ENCODE measurements at regions not wholly inside any gene's neighbourhood (a gene's known extent, or its start where the extent isn't known, plus 50 kb on each side); places are given as distances from the start of the nearest gene placed in this dataset.

DNA sequence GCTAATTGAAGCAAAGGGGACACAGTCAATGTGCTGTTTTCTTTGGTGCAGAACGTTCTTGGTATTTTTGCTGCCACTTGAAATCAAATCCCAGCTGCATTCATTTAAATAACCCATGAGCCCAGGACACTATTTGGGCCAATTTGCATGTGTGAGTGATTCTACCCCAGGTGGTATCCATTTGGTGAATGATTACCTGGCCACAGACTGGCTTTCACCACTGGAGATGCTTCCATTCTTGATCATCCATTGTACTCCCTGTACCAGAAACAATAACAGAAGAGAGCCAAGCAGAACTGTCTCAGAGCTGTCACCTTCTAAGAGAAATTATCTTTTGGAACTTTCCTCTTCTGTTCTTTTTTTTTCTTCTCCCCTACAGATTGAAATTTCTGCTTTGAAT lies 139.7 kb upstream of the RARB start:
- no peak overlapping the region for H3K27ac ChIP-seq (ENCODE audit: low read depth, low read length)
- no peaks in the 10 kb centered on the region for H3K36me3 Mint-ChIP-seq (ENCODE audit: low read depth)
- H3K4me1 Mint-ChIP-seq: peaks cover 39% of the 10 kb centered on the region
- DNase-seq: no peak
- no peak overlapping the region for H3K9ac ChIP-seq (ENCODE audit: extremely low read depth, low read length, poor library complexity, severe bottlenecking)
- H3K27ac Mint-ChIP-seq: no peak overlapping the region
- TF ChIP-seq, protein P1, sequence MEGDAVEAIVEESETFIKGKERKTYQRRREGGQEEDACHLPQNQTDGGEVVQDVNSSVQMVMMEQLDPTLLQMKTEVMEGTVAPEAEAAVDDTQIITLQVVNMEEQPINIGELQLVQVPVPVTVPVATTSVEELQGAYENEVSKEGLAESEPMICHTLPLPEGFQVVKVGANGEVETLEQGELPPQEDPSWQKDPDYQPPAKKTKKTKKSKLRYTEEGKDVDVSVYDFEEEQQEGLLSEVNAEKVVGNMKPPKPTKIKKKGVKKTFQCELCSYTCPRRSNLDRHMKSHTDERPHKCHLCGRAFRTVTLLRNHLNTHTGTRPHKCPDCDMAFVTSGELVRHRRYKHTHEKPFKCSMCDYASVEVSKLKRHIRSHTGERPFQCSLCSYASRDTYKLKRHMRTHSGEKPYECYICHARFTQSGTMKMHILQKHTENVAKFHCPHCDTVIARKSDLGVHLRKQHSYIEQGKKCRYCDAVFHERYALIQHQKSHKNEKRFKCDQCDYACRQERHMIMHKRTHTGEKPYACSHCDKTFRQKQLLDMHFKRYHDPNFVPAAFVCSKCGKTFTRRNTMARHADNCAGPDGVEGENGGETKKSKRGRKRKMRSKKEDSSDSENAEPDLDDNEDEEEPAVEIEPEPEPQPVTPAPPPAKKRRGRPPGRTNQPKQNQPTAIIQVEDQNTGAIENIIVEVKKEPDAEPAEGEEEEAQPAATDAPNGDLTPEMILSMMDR (conservative IDR thresholded peaks at IDR 0.05): no peak
- WGBS, 2 experiments (ENCODE audit: insufficient coverage in 1 of 2, insufficient read length in 1 of 2): 33% methylated on average over 1 of the region's 1 CpG
- no peaks in the 10 kb centered on the region for H3K27me3 ChIP-seq (ENCODE audit: control insufficient read depth, insufficient read depth, low read length, poor library complexity, severe bottlenecking)
- H3K9me3 ChIP-seq (ENCODE audit: control insufficient read depth, low read length): no peaks in the 10 kb centered on the region
- no peak overlapping the region for H3K4me3 Mint-ChIP-seq
- H3K36me3 ChIP-seq (ENCODE audit: control insufficient read depth, insufficient read depth, low read length): no peaks in the 10 kb centered on the region
- H3K4me1 ChIP-seq (ENCODE audit: control insufficient read depth, insufficient read depth, low read length): peaks cover 6% of the 10 kb centered on the region
- no peak overlapping the region for H3K4me3 ChIP-seq (ENCODE audit: low read length)
- H3K27me3 Mint-ChIP-seq (ENCODE audit: insufficient read depth): no peaks in the 10 kb centered on the region
- no peaks in the 10 kb centered on the region for H3K9me3 Mint-ChIP-seq

DNA sequence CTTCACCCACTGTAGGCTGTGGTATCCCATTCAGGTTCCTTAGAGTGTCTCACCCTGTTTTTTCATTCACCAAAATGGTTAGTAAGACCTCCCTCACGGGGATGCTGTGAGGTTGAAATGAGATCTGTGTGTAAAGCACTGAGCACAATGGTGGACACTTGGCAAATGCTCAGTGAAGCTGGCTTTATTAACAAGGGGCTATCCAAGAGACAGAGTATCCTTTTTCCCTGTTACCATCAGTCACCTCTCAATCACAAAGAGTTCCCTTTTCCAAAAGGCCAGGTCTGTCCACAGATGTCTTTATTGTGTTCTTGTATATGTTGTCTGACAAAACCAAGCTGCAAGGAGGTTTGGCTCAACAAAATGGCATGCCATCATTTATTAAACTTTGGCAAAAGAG lies 138.9 kb upstream of the RARB start:
- 86% methylated on average over 1 of the region's 1 CpG; no CpG with 5 or more reads in 1 of the 2 experiments for WGBS, 2 experiments (ENCODE audit: insufficient coverage in 1 of 2, insufficient read length in 1 of 2)
- TF ChIP-seq, protein P1 (conservative IDR thresholded peaks at IDR 0.05): no peak

DNA sequence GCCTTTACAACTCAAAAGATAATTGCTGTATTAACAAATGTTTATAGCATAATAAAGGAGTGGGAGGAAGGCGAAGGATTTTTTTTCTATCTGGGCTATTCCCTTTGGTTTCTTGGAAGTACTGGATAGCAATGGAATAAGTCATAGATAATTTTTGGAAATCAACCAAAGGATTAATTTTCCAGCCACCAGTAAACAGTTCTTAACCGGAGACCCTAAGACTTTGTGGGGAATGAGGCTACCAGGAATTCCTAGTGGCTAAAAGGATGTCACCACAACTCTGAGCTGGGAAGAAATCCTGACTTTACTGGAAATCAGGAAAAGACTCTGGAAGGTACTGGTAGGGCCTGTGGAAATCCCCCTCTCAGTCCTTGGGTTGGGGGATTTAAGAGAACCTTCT lies 138.4 kb upstream of the RARB start:
- no peaks in the 10 kb centered on the region for H3K9me3 Mint-ChIP-seq
- no peaks in the 10 kb centered on the region for H3K36me3 Mint-ChIP-seq (ENCODE audit: low read depth)
- no peak overlapping the region for H3K4me3 ChIP-seq (ENCODE audit: low read length)
- TF ChIP-seq, protein P1 (conservative IDR thresholded peaks at IDR 0.05): no peak
- H3K27ac ChIP-seq (ENCODE audit: low read depth, low read length): no peak overlapping the region
- WGBS, 2 experiments (ENCODE audit: insufficient coverage in 1 of 2, insufficient read length in 1 of 2): 99 to 100% methylated on average over 1 to 2 of the region's 2 CpGs
- DNase-seq: no peak
- H3K9me3 ChIP-seq (ENCODE audit: control insufficient read depth, low read length): no peaks in the 10 kb centered on the region
- H3K27me3 Mint-ChIP-seq (ENCODE audit: insufficient read depth): no peaks in the 10 kb centered on the region
- H3K27ac Mint-ChIP-seq: no peak overlapping the region
- no peak overlapping the region for H3K9ac ChIP-seq (ENCODE audit: extremely low read depth, low read length, poor library complexity, severe bottlenecking)
- H3K4me1 Mint-ChIP-seq: peaks cover 40% of the 10 kb centered on the region
- no peak overlapping the region for H3K4me3 Mint-ChIP-seq
- peaks cover 10% of the 10 kb centered on the region for H3K4me1 ChIP-seq (ENCODE audit: control insufficient read depth, insufficient read depth, low read length)
- no peaks in the 10 kb centered on the region for H3K27me3 ChIP-seq (ENCODE audit: control insufficient read depth, insufficient read depth, low read length, poor library complexity, severe bottlenecking)
- H3K36me3 ChIP-seq (ENCODE audit: control insufficient read depth, insufficient read depth, low read length): no peaks in the 10 kb centered on the region

More for the DNA sequence above, 138.9 kb upstream of the RARB start:
- Mint-ChIP-seq H3K4me3 (no peak overlapping the region), H3K27me3 (ENCODE audit: insufficient read depth) (no peaks in the 10 kb centered on the region), H3K9me3 (no peaks in the 10 kb centered on the region), H3K4me1 (peaks cover 40% of the 10 kb centered on the region), H3K36me3 (ENCODE audit: low read depth) (no peaks in the 10 kb centered on the region), H3K27ac (no peak overlapping the region)
- Histone ChIP-seq H3K4me1 (ENCODE audit: control insufficient read depth, insufficient read depth, low read length) (peaks cover 10% of the 10 kb centered on the region), H3K27ac (ENCODE audit: low read depth, low read length) (no peak overlapping the region), H3K9ac (ENCODE audit: extremely low read depth, low read length, poor library complexity, severe bottlenecking) (no peak overlapping the region), H3K27me3 (ENCODE audit: control insufficient read depth, insufficient read depth, low read length, poor library complexity, severe bottlenecking) (no peaks in the 10 kb centered on the region), H3K4me3 (ENCODE audit: low read length) (no peak overlapping the region), H3K36me3 (ENCODE audit: control insufficient read depth, insufficient read depth, low read length) (no peaks in the 10 kb centered on the region), H3K9me3 (ENCODE audit: control insufficient read depth, low read length) (no peaks in the 10 kb centered on the region)
- DNase-seq: no peak

Measured in endodermal cell (in vitro differentiated cells).